ENCODE measurements at regions not wholly inside any gene's neighbourhood (a gene's known extent, or its start where the extent isn't known, plus 50 kb on each side); places are given as distances from the start of the nearest gene placed in this dataset.

DNA sequence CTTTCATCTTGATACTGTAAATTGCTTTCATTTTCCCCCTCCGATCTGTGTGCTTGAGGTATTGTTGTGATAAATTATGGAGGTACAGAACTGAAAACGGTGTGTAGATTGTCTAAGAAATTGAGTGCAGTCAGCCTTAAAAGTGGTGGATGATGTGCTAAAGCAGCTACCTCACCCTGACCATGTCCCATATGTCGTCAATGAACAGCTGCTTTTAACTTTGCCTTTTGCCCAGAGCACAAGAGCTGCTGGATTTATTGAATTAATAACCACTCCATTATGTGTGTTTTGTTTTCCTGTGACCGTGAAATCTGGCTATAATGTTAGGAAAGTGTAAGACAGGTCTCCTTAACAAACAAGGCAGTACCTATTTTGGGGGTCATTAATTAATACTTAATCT is 581.9 kb upstream of the PITX2 start:
- TF ChIP-seq, protein P1, sequence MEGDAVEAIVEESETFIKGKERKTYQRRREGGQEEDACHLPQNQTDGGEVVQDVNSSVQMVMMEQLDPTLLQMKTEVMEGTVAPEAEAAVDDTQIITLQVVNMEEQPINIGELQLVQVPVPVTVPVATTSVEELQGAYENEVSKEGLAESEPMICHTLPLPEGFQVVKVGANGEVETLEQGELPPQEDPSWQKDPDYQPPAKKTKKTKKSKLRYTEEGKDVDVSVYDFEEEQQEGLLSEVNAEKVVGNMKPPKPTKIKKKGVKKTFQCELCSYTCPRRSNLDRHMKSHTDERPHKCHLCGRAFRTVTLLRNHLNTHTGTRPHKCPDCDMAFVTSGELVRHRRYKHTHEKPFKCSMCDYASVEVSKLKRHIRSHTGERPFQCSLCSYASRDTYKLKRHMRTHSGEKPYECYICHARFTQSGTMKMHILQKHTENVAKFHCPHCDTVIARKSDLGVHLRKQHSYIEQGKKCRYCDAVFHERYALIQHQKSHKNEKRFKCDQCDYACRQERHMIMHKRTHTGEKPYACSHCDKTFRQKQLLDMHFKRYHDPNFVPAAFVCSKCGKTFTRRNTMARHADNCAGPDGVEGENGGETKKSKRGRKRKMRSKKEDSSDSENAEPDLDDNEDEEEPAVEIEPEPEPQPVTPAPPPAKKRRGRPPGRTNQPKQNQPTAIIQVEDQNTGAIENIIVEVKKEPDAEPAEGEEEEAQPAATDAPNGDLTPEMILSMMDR (IDR thresholded peaks at IDR 0.05; ENCODE audit: low read depth, low read length) = no peak
- H3K4me3 ChIP-seq (ENCODE audit: low read depth, low read length) = no peak overlapping the region

DNA sequence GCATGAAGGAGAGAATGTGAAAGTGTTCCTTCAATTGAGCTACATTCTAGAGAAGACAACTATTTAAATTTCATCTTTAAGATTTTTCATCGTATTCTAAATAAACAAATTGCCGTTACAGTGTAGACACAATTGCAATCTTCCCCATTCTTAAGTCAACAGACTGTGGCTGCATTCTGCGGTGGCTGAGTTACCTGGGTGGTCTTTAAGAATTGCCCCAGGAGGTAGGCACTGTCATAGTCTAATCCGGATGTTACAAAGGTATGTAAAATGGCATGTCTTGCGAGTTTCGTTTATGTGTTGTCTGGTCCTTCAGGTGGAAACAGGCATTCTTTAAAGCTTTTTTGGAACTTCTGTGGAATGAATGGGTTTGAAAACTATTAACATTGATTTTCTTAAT is 586.1 kb upstream of the PITX2 start:
- no peak overlapping the region for H3K4me3 ChIP-seq (ENCODE audit: low read depth, low read length)
- TF ChIP-seq, protein P1 (IDR thresholded peaks at IDR 0.05; ENCODE audit: low read depth, low read length) = no peak

DNA sequence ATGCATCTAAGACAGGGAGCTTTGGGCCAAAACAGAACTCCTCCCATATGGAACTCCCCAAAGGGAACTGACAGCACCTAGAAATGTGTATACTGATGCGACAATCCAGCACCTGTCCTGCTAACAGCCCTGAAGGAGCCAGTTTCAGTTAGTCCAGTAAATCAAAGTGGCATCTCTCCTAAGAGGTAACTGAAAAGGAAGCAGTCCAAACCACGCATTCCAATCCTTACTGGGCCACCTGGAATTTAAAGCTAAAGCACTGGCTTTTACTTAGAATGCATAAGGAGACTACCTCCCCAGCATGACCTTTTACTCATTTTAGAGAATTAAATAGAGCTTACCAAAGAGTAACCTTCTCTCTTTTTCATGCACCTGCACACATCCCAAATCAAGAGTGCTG is 586.8 kb upstream of the PITX2 start:
- TF ChIP-seq, protein P1 (IDR thresholded peaks at IDR 0.05; ENCODE audit: low read depth, low read length) = no peak

DNA sequence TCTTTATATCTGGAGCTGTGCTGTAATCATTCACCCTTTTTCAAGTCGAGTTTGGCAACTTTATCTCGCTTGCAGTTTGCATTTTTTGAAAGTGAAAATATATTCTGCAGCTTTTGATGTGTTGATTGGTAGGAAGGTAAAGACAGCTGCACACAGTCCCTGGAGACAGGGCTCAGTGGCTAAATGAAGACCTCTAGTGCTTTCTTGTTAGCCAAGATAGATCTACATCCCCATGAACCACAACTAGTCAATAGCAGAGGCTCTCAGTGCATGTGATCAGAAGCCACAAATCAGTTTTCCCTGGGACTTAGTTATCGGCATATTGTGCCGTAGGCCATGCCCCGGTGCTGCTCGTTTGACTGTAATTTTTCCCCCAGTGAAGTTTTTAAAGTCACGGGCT is 587.7 kb upstream of the PITX2 start:
- H3K4me3 ChIP-seq (ENCODE audit: low read depth, low read length) = no peak overlapping the region
- TF ChIP-seq, protein P1 (IDR thresholded peaks at IDR 0.05; ENCODE audit: low read depth, low read length) = no peak

More for the DNA sequence above, 586.8 kb upstream of the PITX2 start:
- H3K4me3 ChIP-seq (ENCODE audit: low read depth, low read length) = no peak overlapping the region

DNA sequence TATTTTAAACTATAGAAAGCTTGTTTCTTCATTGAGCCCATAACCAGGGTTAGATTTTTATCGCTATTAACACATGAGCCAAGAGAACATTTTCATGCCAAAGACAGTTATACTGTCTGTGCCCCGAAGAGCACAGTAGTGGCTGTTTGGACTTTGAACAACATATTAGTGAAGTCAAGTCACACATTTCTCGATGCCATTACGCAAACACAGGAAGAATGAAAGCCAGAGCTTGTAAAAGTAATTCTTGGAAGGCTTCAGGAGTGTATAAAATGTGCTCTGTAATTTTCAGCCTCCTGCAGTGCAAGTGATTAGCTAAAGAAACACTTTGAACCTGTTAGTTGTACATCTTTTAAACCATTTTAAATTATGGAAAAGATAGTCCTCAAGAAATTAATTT is 590.7 kb upstream of the PITX2 start:
- H3K4me3 ChIP-seq (ENCODE audit: low read depth, low read length) = no peak overlapping the region
- TF ChIP-seq, protein P1 (IDR thresholded peaks at IDR 0.05; ENCODE audit: low read depth, low read length) = no peak

DNA sequence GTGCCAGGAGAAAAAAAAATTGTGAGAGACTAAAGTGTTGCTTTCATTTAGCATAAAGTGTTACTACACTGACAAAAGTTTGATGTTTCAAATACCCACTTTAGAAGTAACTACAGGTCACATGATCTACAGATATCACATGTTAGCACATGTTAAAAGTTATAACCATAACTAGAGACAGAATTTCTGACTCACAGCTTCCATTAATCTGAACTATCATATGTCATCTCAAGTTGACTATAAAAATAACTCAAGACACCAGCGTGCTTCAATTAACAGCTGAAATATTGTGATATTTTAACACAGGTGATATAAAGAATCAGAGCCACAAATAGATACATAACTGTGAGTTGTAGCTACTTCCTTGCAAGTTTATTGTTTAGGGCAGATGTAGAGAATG is 591.5 kb upstream of the PITX2 start:
- no peak overlapping the region for H3K4me3 ChIP-seq (ENCODE audit: low read depth, low read length)
- TF ChIP-seq, protein P1 (IDR thresholded peaks at IDR 0.05; ENCODE audit: low read depth, low read length) = no peak

DNA sequence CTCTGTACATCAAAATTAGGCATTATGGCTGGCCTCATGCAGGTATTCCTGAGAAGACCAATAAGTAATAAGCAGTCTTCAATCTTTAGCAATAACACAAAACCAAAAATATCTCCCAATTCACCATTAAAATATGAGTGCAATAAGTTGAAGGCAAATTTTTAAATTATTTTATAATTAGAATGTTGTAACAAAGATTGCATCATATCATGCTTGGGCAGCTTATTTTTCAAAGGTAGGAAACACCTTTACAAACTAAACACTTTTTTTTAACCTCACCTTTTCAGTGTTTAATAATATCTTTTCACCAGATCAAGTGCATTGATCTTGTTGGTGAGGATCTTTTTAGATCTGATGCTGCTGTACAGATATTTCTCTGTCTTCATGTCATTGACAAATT is 592.9 kb upstream of the PITX2 start:
- no peak overlapping the region for H3K4me3 ChIP-seq (ENCODE audit: low read depth, low read length)
- TF ChIP-seq, protein P1 (IDR thresholded peaks at IDR 0.05; ENCODE audit: low read depth, low read length) = no peak
